Upper lobe of right lung (tissue), 1 donor: ENCODE measurements at regions not wholly inside any gene's neighbourhood (a gene's known extent, or its start where the extent isn't known, plus 50 kb on each side); places are given as distances from the start of the nearest gene placed in this dataset.

Experiments used
- ATAC-seq: fragments of 200-7000 bp; cut with Tn5 transposase; one replicate; pipeline ENCODE4 v1.9.1; 2020; ENCODE audit warnings: mild to moderate bottlenecking, moderate library complexity
- DNase-seq: peaks from one replicate; pipeline ENCODE4 v3.0.0-alpha.2; 2020
- H3K27ac ChIP-seq: fragments of 200-600 bp; one replicate; pipeline ENCODE4 v1.8.0; 2022
- H3K27me3 ChIP-seq: fragments of 200-600 bp; one replicate; pipeline ENCODE4 v1.8.0; 2022; ENCODE audit warnings: mild to moderate bottlenecking
- H3K36me3 ChIP-seq: fragments of 200-600 bp; one replicate; pipeline ENCODE4 v1.8.0; 2022
- H3K4me1 ChIP-seq: fragments of 200-600 bp; one replicate; pipeline ENCODE4 v1.8.0; 2022
- H3K4me3 ChIP-seq: fragments of 200-600 bp; one replicate; pipeline ENCODE4 v1.8.0; 2022; ENCODE audit warnings: mild to moderate bottlenecking
- H3K9me3 ChIP-seq: fragments of 200-600 bp; one replicate; pipeline ENCODE4 v1.8.0; 2022
- CTCF ChIP-seq: fragments of 200-600 bp; IDR thresholded peaks from one replicate; pipeline ENCODE4 v1.8.0; 2022; ENCODE audit warnings: antibody characterized with exemption
- intact Hi-C: fragments of 100-400 bp; cut with DNase I; formaldehyde crosslinking; loops from one replicate; pipeline ENCODE4 v1.11.0; 2022
- donor health status: DM: no; HTN: yes; CAD: no; lungs with severe emphysema.

DNA sequence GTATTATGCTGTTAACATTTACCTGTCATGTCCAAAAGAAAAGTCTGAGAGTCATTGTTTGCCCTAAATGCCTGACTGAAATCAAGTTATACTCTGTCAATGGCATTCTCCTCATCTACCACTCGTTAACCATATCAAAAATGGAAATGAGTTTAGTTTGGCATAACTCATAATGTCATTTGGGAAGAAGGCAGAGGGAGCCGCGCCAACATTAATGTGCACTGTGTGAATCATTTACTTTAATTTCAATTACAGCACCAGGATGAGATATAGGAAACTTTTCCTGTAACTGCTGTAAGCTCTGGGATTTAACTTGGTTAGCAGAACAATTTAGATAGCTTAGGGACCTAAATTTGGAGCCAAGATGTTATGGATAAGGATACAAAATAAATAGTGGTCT, 871.2 kb upstream of the POU3F3 start:
- TF ChIP-seq CTCF: no peak
- Histone ChIP-seq H3K9me3 (no peaks in the 10 kb centered on the region), H3K4me1 (no peaks in the 10 kb centered on the region), H3K27me3 (no peaks in the 10 kb centered on the region), H3K36me3 (no peaks in the 10 kb centered on the region), H3K27ac (no peak overlapping the region), H3K4me3 (no peak overlapping the region)
- intact Hi-C loops: no loop called here
- DNase-seq (no peak), ATAC-seq (no peak)

GRCh38 chr2:103986001-103986400, 867.9 kb upstream of the POU3F3 start:
- TF ChIP-seq CTCF: no peak
- intact Hi-C loops: no loop called here
- no peaks in the 10 kb centered on the region for H3K36me3 ChIP-seq
- H3K4me3 ChIP-seq: no peak overlapping the region
- H3K9me3 ChIP-seq: no peaks in the 10 kb centered on the region
- DNase-seq (no peak), ATAC-seq (no peak)
- no peaks in the 10 kb centered on the region for H3K27me3 ChIP-seq
- no peak overlapping the region for H3K27ac ChIP-seq
- H3K4me1 ChIP-seq: no peaks in the 10 kb centered on the region

DNA sequence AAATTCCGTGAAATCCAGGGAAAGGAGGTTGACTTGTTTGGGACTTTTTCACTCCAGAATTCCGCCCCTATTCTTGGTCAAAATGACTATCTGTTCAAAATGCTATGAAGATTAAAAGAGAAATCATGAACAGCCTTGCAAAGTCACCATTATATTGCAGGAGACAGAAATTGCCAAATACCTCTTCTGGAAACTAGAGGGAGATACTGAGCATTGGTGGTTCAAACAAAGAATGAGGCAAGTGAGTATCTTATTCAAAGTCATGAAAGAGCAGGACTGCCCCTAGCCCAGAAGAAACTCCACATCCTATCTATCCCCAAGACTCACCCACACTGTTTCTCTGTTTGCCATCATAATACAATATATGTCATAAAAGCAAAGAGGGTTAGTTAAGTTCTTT, 862.3 kb upstream of the POU3F3 start:
- Histone ChIP-seq H3K36me3 (no peaks in the 10 kb centered on the region), H3K27me3 (no peaks in the 10 kb centered on the region), H3K27ac (no peak overlapping the region), H3K9me3 (no peaks in the 10 kb centered on the region), H3K4me1 (no peaks in the 10 kb centered on the region), H3K4me3 (no peak overlapping the region)
- intact Hi-C loops: no loop called here
- no peak for TF ChIP-seq CTCF
- ATAC-seq (no peak), DNase-seq (no peak)

DNA sequence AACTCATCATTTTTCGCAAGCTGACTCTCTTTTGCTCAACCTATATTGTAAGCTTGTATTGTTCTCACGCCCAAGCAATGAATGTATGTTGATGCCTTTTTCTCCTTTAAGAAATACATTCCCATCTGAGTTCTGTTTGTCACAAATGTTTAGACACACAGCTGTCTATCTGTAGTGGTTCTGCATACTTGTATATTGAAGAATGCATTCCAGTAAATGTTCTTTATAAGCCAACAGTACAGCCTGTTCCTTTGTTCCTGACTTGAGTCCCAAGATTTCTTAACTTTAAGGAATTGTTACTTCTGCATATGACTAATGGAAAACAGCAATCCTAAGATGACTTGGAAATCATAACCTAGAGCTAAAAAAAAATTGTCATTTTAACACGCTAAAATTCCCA, 849.1 kb upstream of the POU3F3 start:
- ATAC-seq (no peak), DNase-seq (no peak)
- Histone ChIP-seq H3K9me3 (no peaks in the 10 kb centered on the region), H3K27me3 (no peaks in the 10 kb centered on the region), H3K4me1 (no peaks in the 10 kb centered on the region), H3K36me3 (no peaks in the 10 kb centered on the region), H3K27ac (no peak overlapping the region), H3K4me3 (no peak overlapping the region)
- intact Hi-C loops: no loop called here
- no peak for TF ChIP-seq CTCF

DNA sequence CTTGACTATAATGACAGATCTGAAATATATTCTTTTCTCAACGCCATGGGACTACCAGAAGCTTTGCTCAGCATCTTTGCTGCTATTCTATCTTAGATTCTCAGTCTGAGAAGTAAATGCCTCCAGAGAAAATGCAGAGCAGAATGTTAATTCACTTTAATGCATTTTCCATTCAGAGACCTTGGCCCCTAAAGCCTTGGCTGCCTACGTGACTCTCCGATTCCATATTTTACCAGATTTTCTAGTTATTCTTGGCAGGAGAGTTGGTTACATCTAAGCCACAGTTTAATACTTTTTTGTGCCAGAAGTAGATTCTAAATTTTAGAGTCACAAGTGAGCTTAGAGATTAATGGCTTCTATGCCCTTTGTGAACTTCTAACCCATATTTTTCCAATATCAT, 837.1 kb upstream of the POU3F3 start:
- no peak overlapping the region for H3K27ac ChIP-seq
- TF ChIP-seq CTCF: no peak
- no peak for ATAC-seq
- H3K4me3 ChIP-seq: no peak overlapping the region
- no peaks in the 10 kb centered on the region for H3K27me3 ChIP-seq
- H3K36me3 ChIP-seq: no peaks in the 10 kb centered on the region
- no peak for DNase-seq
- no peaks in the 10 kb centered on the region for H3K9me3 ChIP-seq
- intact Hi-C loops: no loop called here
- no peaks in the 10 kb centered on the region for H3K4me1 ChIP-seq

DNA sequence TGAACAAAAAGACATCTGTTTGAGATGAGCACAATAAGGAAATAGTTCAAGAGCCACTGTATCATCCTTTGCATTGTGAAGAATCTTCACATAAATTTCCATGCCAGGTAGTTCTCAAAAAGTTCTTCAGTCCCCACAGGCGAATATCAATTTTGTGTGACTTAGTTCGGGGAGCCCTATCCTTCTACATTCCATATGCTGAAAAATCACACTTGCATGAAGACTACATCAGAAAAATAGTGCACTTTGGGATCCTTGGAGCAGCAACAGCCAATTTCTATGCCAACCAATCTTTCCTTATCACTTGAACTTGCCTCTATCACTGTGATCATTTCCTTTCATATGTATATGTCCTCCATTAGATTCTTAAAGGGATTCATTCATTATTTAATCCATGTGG, 830.6 kb upstream of the POU3F3 start:
- Histone ChIP-seq H3K4me1 (no peaks in the 10 kb centered on the region), H3K27ac (no peak overlapping the region), H3K36me3 (no peaks in the 10 kb centered on the region), H3K9me3 (no peaks in the 10 kb centered on the region), H3K4me3 (no peak overlapping the region), H3K27me3 (no peaks in the 10 kb centered on the region)
- ATAC-seq: no peak
- no peak for TF ChIP-seq CTCF
- intact Hi-C loops: no loop called here
- no peak for DNase-seq
